Activated CD4-positive, alpha-beta T cell treated with anti-CD3 and anti-CD28 coated beads, Interleukin-2, amount 50 U/mL, for 48 hours (primary cell): ENCODE measurements at regions not wholly inside any gene's neighbourhood (a gene's known extent, or its start where the extent isn't known, plus 50 kb on each side); places are given as distances from the start of the nearest gene placed in this dataset.

Experiments used
- DNase-seq, 2 experiments: peaks; one replicate each; pipeline ENCODE4 v3.0.0-alpha.2; 2020

DNA sequence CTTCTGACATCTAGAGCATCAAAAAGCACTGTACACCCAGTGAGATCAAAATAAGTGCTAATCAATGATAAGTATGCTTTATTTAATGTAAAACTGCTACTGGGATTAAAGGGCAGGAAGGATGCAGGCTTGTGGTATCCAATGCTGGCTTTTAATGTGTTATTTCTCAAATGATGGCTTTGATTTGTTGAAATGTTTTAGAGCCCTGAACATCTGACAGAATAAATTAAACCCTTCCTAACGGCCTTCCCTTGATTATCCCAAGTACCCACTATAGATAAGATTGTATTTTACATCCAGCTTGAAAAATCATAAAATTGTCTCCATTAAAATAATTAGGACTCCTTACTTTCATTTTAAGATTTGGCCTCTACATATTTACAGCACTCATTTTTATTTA is 382.9 kb downstream of the HNRNPD start:
- no peak for DNase-seq

DNA sequence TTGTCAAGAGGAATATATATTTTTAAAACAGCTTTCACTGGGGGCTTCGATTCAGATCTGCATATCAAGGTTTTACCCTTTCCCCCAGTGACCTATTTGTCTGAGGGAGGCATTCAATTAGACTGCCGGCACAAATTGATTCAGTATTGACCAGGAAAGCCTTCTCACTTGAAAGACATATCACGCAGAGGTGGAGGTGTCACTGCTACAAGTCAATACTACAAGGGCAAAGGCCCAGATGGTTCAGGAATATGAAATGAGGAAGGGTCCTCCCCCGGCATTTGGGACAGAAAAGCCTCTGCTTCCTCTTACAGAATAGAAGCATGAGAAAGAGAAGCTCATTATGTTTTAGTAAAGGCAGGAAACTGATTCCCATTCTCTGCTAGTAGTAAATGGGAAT is 383.6 kb downstream of the HNRNPD start:
- no peak for DNase-seq

GRCh38 chr4:81989202-81989601 is 384.6 kb downstream of the HNRNPD start:
- DNase-seq: no peak

GRCh38 chr4:81988178-81988577 is 385.6 kb downstream of the HNRNPD start:
- no peak for DNase-seq

- DNase-seq: no peak
Measured at GRCh38 chr4:81984746-81985145, 389.0 kb downstream of the HNRNPD start.

DNA sequence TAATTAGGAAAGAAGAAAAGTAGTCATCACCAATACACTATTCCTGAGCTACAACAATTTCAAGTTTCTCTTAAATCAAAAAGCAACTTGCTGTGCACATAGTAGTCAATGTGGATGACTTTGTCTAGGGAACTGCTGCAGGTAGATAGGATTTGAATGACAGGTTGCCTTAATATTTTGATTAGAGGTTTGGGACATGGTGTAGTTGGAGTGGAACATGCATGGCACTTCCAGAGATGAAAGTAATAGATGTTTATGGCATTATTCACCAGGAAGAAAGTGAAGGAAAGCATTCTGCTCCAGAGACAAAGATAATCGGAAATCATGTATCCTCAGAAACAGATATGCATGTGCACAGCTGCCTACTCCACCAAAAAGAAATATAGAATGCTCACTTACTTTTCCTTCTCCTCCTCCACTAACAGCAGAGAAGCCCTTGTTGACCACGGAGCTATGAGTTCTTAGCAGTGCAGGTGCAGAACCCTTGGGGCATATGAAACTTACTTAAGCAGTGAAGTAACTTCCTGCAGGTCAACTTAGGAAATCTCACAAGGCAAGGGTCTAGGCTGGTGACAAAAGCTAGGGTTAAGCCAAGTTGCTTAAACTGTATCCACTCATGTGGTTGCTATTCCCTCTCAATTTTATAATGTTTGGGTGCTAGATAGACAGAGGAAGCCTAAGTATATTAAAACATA is 390.8 kb downstream of the HNRNPD start:
- no peak for DNase-seq

DNA sequence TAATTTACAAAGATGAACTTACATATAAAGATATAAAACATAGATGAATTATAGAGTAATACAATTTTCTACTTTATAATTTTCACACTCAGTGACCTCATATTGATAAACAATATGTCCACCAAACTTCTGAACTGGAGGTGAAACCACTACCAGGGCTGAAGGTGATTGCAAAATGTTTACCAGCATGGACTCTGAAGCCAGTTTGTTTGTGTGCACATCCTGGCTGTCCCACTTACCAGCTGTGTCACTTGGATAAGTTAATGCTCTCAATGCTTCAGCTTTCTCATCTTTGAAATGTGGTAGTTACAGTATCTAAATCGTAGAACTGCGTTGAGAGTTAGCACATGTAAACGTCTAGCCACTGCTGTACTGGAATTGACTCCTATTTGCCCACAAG is 392.6 kb downstream of the HNRNPD start:
- DNase-seq: no peak

- no peak for DNase-seq
Measured at GRCh38 chr4:81974523-81974922, 399.3 kb downstream of the HNRNPD start.

- DNase-seq: no peak
Measured at GRCh38 chr4:81971637-81972381, 402.0 kb downstream of the HNRNPD start.

DNA sequence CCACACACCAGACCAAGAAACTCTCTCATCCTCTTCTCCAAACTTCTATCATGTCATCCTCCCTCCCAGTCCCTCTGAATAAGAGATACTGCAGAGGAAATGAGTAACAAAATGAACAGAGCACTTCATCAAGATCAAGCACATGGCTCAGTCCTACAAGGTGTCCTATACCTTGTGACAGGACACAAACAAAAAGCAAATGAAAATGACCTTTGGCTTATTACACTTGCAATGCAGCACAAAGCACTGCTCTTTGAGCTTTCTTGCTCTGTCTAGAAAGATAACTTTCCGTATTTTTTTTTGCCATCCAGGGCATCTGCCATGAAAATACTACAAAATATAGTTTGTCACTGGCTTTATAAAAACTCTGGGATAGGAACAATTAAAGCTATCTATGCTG is 402.7 kb downstream of the HNRNPD start:
- DNase-seq: no peak

GRCh38 chr4:81970454-81970853 is 403.3 kb downstream of the HNRNPD start:
- no peak for DNase-seq

DNA sequence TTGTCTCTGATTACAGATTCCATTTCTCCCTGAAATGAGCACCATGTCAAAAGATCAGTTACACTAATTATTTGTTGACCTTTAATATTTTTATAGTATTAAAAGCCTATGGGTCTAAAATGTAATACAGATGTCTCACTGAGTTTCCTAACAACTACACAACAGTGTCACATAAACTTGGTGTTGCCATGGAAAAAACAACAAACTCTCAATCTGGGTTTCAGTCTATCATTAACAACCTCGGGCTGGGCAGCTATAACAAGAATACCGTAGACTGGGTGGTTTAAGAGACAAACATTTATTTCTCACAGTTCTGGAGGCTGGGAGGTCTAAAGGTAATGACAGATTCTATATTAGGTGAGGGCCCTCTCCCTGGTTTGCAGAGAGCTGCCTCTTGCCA is 407.1 kb downstream of the HNRNPD start:
- DNase-seq: no peak

GRCh38 chr4:81965911-81966310 is 407.9 kb downstream of the HNRNPD start:
- DNase-seq: no peak

DNA sequence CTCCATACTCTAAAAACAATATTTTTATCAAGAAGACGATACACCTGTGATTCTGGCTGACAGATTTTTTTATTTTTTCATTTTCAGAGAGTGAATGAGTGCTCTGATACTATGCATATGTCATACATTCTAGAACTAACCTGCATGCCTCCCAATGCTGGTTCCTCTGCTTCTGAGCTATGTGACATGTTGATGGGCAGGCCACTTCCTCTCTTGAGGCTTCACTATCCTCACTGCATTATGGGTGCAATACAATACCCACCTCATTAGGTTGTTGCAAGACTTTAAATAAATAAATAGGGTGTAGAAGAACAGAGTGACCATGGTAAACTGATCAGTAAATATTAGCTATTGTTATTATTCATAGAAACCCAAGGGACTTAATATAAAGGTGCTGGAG is 408.3 kb downstream of the HNRNPD start:
- no peak for DNase-seq

GRCh38 chr4:81963763-81964020 is 410.1 kb downstream of the HNRNPD start:
- no peak for DNase-seq

DNA sequence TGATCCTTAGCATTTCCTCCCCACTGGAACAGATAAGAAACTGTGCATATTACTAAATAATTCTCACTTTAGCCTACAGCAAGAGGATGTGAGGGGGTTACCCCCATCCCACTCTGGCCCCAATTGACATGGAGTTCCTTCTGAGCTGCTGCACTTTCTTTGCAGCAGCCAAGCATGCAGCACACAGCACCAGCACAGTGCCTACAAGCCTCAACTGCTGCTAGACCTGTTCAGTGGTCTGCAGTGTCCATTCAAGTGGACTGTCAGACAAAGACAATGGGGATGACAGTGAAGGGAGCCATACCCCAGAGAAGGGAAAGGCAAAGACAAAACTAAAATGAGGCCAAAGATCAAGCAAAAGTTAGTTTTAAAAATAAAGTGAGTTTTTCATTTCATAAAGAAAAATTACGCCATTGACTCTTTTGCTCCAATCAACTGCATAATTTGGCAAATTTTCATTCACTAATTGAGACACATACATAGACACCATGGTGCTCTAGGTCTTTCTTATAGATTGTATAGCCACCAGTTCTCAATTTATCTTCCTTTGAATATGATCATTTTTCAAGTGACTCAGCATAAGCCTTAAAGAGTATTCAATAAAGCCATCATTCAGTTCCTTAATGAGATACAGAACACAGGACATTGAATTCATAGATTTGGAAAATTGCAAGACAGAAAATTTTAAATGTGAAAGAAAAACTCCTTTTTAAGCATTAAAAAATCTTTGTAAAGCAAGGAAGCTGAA is 410.6 kb downstream of the HNRNPD start:
- no peak for DNase-seq

GRCh38 chr4:81960961-81961360 is 412.8 kb downstream of the HNRNPD start:
- DNase-seq: no peak

DNA sequence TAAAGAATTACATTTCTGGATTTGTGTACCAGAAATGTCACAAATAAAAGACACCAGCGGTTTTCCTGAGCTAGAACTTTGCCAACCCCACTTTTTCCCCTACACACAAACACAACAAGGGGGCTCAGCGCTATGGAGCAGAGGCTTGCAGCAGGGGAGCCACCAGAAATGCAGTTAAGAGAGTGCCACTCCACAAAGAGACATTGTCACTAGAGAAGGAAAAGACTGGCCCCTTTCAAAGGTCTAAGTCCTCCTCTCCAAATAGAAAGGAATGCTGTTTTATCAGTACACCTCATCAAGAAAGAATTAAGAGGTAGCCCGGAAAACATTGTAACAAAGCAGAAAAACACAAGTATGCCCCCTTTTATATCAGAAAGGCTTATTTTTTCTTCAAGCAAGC is 419.5 kb downstream of the HNRNPD start:
- no peak for DNase-seq

DNA sequence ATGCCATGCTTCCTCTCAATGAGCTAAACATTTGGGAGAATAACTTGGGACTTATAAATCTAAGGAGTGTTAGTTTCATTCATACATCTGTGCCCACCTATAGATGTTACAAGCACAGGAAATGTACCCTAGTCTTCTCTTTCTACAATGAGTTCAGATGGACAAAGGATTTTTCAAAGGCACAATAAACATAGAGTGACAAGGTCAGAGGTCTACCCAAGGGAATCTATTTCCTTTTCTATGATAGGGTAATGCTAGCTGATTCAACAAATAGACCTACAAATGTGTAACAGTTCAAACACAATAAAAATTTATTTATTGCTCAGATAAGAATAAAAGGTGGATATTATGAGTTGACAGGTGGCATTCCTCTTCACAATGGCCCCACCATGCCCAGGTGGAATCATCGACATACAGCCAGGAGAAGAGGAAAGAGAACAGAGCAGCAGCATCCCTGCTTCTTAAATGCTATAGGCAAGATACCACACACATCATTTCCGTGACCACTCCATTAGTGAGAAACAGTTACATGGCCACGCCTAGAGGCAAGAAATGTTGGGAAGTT is 421.8 kb downstream of the HNRNPD start:
- DNase-seq: no peak

DNA sequence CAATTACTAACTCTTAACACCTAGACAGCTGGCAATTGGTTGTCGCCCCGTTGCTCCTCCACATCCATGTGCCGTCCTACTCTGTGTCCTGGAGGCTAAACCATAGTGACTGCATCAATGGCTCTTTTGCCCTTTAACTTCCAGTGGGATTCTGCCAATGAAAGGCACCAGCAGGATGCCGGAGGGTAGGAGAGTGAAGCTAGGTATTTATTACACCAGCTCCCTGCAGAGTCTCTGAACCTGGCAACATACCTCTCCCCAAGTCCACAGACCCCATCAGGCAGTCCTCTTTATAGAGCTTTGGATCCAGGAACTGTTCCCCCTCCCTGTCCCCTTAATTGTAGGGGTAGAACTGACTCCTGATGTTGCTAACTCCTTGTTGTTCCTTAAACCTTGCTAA is 426.8 kb downstream of the HNRNPD start:
- no peak for DNase-seq

- peak in 1 of 2 experiments; percentile 1 for DNase-seq
Measured at GRCh38 chr4:81930506-81931238, 443.1 kb downstream of the HNRNPD start.

GRCh38 chr4:81923140-81923539 is 450.7 kb downstream of the HNRNPD start:
- no peak for DNase-seq

DNA sequence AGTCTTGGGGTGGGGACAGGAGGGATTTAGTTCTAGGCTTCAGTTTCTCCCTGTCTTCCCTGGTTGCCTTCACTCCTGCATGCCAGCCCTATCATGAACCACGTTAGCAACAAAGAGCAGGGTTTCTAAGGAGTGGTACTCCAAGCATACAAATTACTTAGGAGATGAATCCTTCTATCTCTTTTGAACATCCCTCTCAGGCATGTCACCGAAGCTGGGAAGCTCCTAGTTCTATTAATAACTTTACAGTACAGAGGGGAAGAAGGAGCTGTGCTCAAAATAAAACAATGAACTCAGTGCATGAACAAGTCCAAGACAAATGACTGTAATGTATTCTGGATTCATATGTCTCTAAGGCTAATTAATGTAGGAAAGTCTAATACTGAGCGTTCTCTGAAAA is 450.6 kb upstream of the RASGEF1B start:
- DNase-seq: no peak
